H9 (cell line): ENCODE measurements at regions not wholly inside any gene's neighbourhood (a gene's known extent, or its start where the extent isn't known, plus 50 kb on each side); places are given as distances from the start of the nearest gene placed in this dataset.

Experiments used
- DNase-seq: peaks from one replicate; pipeline ENCODE4 v3.0.0-alpha.2; 2017
- H2AFZ ChIP-seq: one replicate; pipeline ENCODE4 v1.6.1; 2013; ENCODE audit warnings: mild to moderate bottlenecking, low read length, control low read depth, moderate library complexity
- H2AK5ac ChIP-seq: 2 replicates; pipeline ENCODE4 v1.6.1; 2013; ENCODE audit warnings: low read length, control low read depth, mixed read lengths; ENCODE audit not compliant: insufficient read length
- H2BK120ac ChIP-seq: one replicate; pipeline ENCODE4 v1.6.1; 2013; ENCODE audit warnings: low read depth, mild to moderate bottlenecking, low read length, control low read depth, inconsistent platforms; ENCODE audit not compliant: poor library complexity, severe bottlenecking
- H2BK12ac ChIP-seq: 2 replicates; pipeline ENCODE4 v1.6.1; 2013; ENCODE audit warnings: low read length, control low read depth, mixed read lengths, low read depth; ENCODE audit not compliant: insufficient read length
- H2BK15ac ChIP-seq: 2 replicates; pipeline ENCODE4 v1.6.1; 2013; ENCODE audit warnings: low read depth, low read length, control low read depth
- H2BK20ac ChIP-seq: one replicate; pipeline ENCODE4 v1.6.1; 2013; ENCODE audit warnings: low read depth, mild to moderate bottlenecking, low read length, control low read depth, inconsistent platforms; ENCODE audit not compliant: poor library complexity, severe bottlenecking
- H2BK5ac ChIP-seq: 2 replicates; pipeline ENCODE4 v1.6.1; 2013; ENCODE audit warnings: low read length, control low read depth, mixed read lengths; ENCODE audit not compliant: insufficient read length
- H3K14ac ChIP-seq: 2 replicates; pipeline ENCODE4 v1.6.1; 2013; ENCODE audit warnings: low read length, control low read depth; ENCODE audit not compliant: insufficient read depth
- H3K18ac ChIP-seq: 2 replicates; pipeline ENCODE4 v1.6.1; 2013; ENCODE audit warnings: low read depth, mild to moderate bottlenecking, mixed read lengths, low read length, control low read depth; ENCODE audit not compliant: insufficient read length
- H3K23ac ChIP-seq: 2 replicates; pipeline ENCODE4 v1.6.1; 2013; ENCODE audit warnings: low read length, control low read depth, mixed read lengths, low read depth; ENCODE audit not compliant: insufficient read length
- H3K23me2 ChIP-seq: 2 replicates; pipeline ENCODE4 v1.6.1; 2013; ENCODE audit warnings: low read depth, mild to moderate bottlenecking, mixed read lengths, low read length, control low read depth; ENCODE audit not compliant: insufficient read length, poor library complexity, severe bottlenecking
- H3K27ac ChIP-seq: 2 replicates; pipeline ENCODE4 v1.5.1; 2013; ENCODE audit warnings: low read length, control low read depth, mixed read lengths, low read depth; ENCODE audit not compliant: insufficient read length
- H3K27me3 ChIP-seq: 2 replicates; pipeline ENCODE4 v1.6.1; 2013; ENCODE audit warnings: low read length, control low read depth, inconsistent platforms; ENCODE audit not compliant: insufficient read depth
- H3K4ac ChIP-seq: 2 replicates; pipeline ENCODE4 v1.6.1; 2013; ENCODE audit warnings: low read depth, mild to moderate bottlenecking, control low read depth, inconsistent platforms, low read length, moderate library complexity
- H3K4me1 ChIP-seq: 2 replicates; pipeline ENCODE4 v1.6.1; 2013; ENCODE audit warnings: low read length, control low read depth, inconsistent platforms; ENCODE audit not compliant: insufficient read depth
- H3K4me2 ChIP-seq: 2 replicates; pipeline ENCODE4 v1.6.1; 2013; ENCODE audit warnings: low read length, control low read depth, mixed read lengths; ENCODE audit not compliant: insufficient read length, insufficient read depth
- H3K56ac ChIP-seq: 2 replicates; pipeline ENCODE4 v1.6.1; 2013; ENCODE audit warnings: low read depth, mild to moderate bottlenecking, mixed read lengths, low read length, control low read depth; ENCODE audit not compliant: insufficient read length
- H3K79me1 ChIP-seq: 2 replicates; pipeline ENCODE4 v1.6.1; 2013; ENCODE audit warnings: low read depth, mild to moderate bottlenecking, moderate library complexity, low read length, control low read depth, inconsistent platforms; ENCODE audit not compliant: insufficient read depth, poor library complexity, severe bottlenecking
- H3K79me2 ChIP-seq: 2 replicates; pipeline ENCODE4 v1.6.1; 2013; ENCODE audit warnings: low read length, control low read depth, inconsistent platforms; ENCODE audit not compliant: insufficient read depth
- H3K9ac ChIP-seq: 2 replicates; pipeline ENCODE4 v1.6.1; 2013; ENCODE audit warnings: low read length, control low read depth, mixed read lengths; ENCODE audit not compliant: insufficient read length; ENCODE audit errors: extremely low read depth
- H3K9me3 ChIP-seq: one replicate; pipeline ENCODE4 v1.6.1; 2013; ENCODE audit warnings: low read depth, low read length, inconsistent platforms; ENCODE audit not compliant: control insufficient read depth
- H3T11ph ChIP-seq: one replicate; pipeline ENCODE4 v1.6.1; 2013; ENCODE audit warnings: mild to moderate bottlenecking, low read length, control low read depth, inconsistent platforms
- H4K20me1 ChIP-seq: one replicate; pipeline ENCODE4 v1.6.1; 2013; ENCODE audit not compliant: control insufficient read depth, insufficient read length, insufficient read depth
- H4K5ac ChIP-seq: 2 replicates; pipeline ENCODE4 v1.6.1; 2013; ENCODE audit warnings: low read depth, mild to moderate bottlenecking, mixed read lengths, low read length, control low read depth; ENCODE audit not compliant: insufficient read length
- H4K8ac ChIP-seq: replicated peaks from 2 replicates; pipeline ENCODE4 v1.6.1; 2013; ENCODE audit warnings: low read length, control low read depth, mixed read lengths, low read depth; ENCODE audit not compliant: insufficient read length
- H4K91ac ChIP-seq: 2 replicates; pipeline ENCODE4 v1.6.1; 2013; ENCODE audit warnings: low read depth, mild to moderate bottlenecking, moderate library complexity, mixed read lengths, low read length, control low read depth; ENCODE audit not compliant: insufficient read length
- H3K27ac Mint-ChIP-seq, 3 experiments: 2 replicates in 2 of 3; 3 replicates in 1 of 3; pipeline ENCODE4 v1.8.0; 2020 to 2021; ENCODE audit warnings: mixed read lengths in 3 of 3, mild to moderate bottlenecking in 1 of 3, moderate library complexity in 1 of 3
- H3K27me3 Mint-ChIP-seq: 2 replicates; pipeline ENCODE4 v1.8.0; 2021; ENCODE audit warnings: low read depth, mild to moderate bottlenecking, moderate library complexity, mixed read lengths
- H3K36me3 Mint-ChIP-seq, 3 experiments: 2 replicates in 2 of 3; 3 replicates in 1 of 3; pipeline ENCODE4 v1.8.0; 2020 to 2021; ENCODE audit warnings: low read depth in 3 of 3, mixed read lengths in 3 of 3; ENCODE audit not compliant: insufficient read depth in 1 of 3
- H3K4me1 Mint-ChIP-seq, 2 experiments: 2 replicates each; pipeline ENCODE4 v1.8.0; 2020; ENCODE audit warnings: mixed read lengths in 2 of 2
- H3K4me3 Mint-ChIP-seq, 2 experiments: 2 replicates in 1 of 2; 3 replicates in 1 of 2; pipeline ENCODE4 v1.8.0; 2020 to 2021; ENCODE audit warnings: mild to moderate bottlenecking in 2 of 2, mixed read lengths in 2 of 2, moderate library complexity in 1 of 2
- H3K9me3 Mint-ChIP-seq, 2 experiments: 2 replicates in 1 of 2; 3 replicates in 1 of 2; pipeline ENCODE4 v1.8.0; 2020; ENCODE audit warnings: mild to moderate bottlenecking in 2 of 2, mixed read lengths in 2 of 2, moderate library complexity in 1 of 2
- CTCF ChIP-seq: fragments of 200-600 bp; sonication (generic); conservative IDR thresholded peaks from 3 replicates; pipeline ENCODE4 v1.8.0; 2021; ENCODE audit warnings: antibody characterized with exemption, mild to moderate bottlenecking
- WGBS: extraction: QIAGEN DNeasy Blood & Tissue Kit; methylation state at CpG from one replicate; pipeline ENCODE4 v1.1.7; 2013; ENCODE audit warnings: missing lambda C conversion rate, low lambda C conversion rate, mixed read lengths; ENCODE audit not compliant: insufficient read length; ENCODE audit errors: extremely low coverage; 5-methylcytosine and 5-hydroxymethylcytosine counted together

- no peaks in the 10 kb centered on the region for H4K20me1 ChIP-seq
- H3K9me3 ChIP-seq = no peaks in the 10 kb centered on the region
- H4K91ac ChIP-seq = no peak overlapping the region
- Mint-ChIP-seq H3K4me3 (no peak overlapping the region), H3K9me3 (no peaks in the 10 kb centered on the region), H3K27ac (no peak overlapping the region; a peak in 1 of 7 replicates), H3K27me3 (no peaks in the 10 kb centered on the region; the same call in none of the 2 replicates), H3K4me1 (peaks cover 0 to 6% of the 10 kb centered on the region in 2 experiments; a peak in 2 of 4 replicates), H3K36me3 (no peaks in the 10 kb centered on the region; a peak in 1 of 7 replicates)
- no peak overlapping the region for H2BK120ac ChIP-seq
- no peak overlapping the region for H2BK12ac ChIP-seq
- no peak overlapping the region for H4K8ac ChIP-seq
- no peak overlapping the region for H3K4me2 ChIP-seq
- H3K56ac ChIP-seq = no peak overlapping the region
- TF ChIP-seq CTCF = peak; percentile 34; the same call in 2 of the 3 replicates
- H3K14ac ChIP-seq = no peak overlapping the region
- no peak overlapping the region for H3K4ac ChIP-seq
- no peaks in the 10 kb centered on the region for H3K4me1 ChIP-seq
- H3K23me2 ChIP-seq = no peaks in the 10 kb centered on the region
- no CpG with 5 or more reads among the region's 11 CpGs for WGBS
- H3K79me2 ChIP-seq = no peaks in the 10 kb centered on the region
- no peak overlapping the region for H2BK5ac ChIP-seq
- no peak overlapping the region for H2AK5ac ChIP-seq
- no peak overlapping the region for H3T11ph ChIP-seq
- no peak overlapping the region for H2BK15ac ChIP-seq
- H2AFZ ChIP-seq = no peak overlapping the region
- H3K18ac ChIP-seq = no peak overlapping the region
- H3K79me1 ChIP-seq = no peaks in the 10 kb centered on the region
- H3K27me3 ChIP-seq = no peaks in the 10 kb centered on the region
- DNase-seq = no peak
- no peak overlapping the region for H3K9ac ChIP-seq
- H3K27ac ChIP-seq = no peak overlapping the region
- H2BK20ac ChIP-seq = no peak overlapping the region
- H3K23ac ChIP-seq = no peak overlapping the region
- H4K5ac ChIP-seq = no peak overlapping the region
Observed at GRCh38 chr10:44465401-44466115, 80.7 kb upstream of the CXCL12 start.
